ENCODE measurements at regions not wholly inside any gene's neighbourhood (a gene's known extent, or its start where the extent isn't known, plus 50 kb on each side); places are given as distances from the start of the nearest gene placed in this dataset.

GRCh38 chr7:41467596-41467995 lies 235.3 kb downstream of the INHBA start:
- Histone ChIP-seq H3K27ac (no peak overlapping the region), H3K4me1 (no peaks in the 10 kb centered on the region), H3K27me3 (no peaks in the 10 kb centered on the region), H3K4me3 (no peak overlapping the region), H3K9me3 (no peaks in the 10 kb centered on the region), H3K36me3 (no peaks in the 10 kb centered on the region)
- intact Hi-C loops (cut with DNase I; ENCODE audit: low total_unique reads) = no loop called here
- no peak for DNase-seq
- TF ChIP-seq CTCF (IDR thresholded peaks at IDR 0.05) = no peak
- TF ChIP-seq POLR2AphosphoS5 (IDR thresholded peaks at IDR 0.05) = no peak
- no peak for TF ChIP-seq EP300 (IDR thresholded peaks at IDR 0.05)
- no peak for TF ChIP-seq POLR2A (IDR thresholded peaks at IDR 0.05)
- 89 to 97% (median 95%) methylated on average over 2 of the region's 2 CpGs for WGBS, 5 donors

- Histone ChIP-seq H3K4me1 (no peaks in the 10 kb centered on the region), H3K27ac (no peak overlapping the region), H3K27me3 (no peaks in the 10 kb centered on the region), H3K36me3 (no peaks in the 10 kb centered on the region), H3K4me3 (no peak overlapping the region), H3K9me3 (no peaks in the 10 kb centered on the region)
- WGBS, 5 donors = 44 to 58% (median 54%) methylated on average over 6 of the region's 6 CpGs
- no peak for DNase-seq
- intact Hi-C loops (cut with DNase I; ENCODE audit: low total_unique reads) = no loop called here
- TF ChIP-seq POLR2A (IDR thresholded peaks at IDR 0.05) = no peak
- no peak for TF ChIP-seq EP300 (IDR thresholded peaks at IDR 0.05)
- no peak for TF ChIP-seq POLR2AphosphoS5 (IDR thresholded peaks at IDR 0.05)
- TF ChIP-seq CTCF (IDR thresholded peaks at IDR 0.05) = no peak
These were observed 236.0 kb downstream of the INHBA start for GRCh38 chr7:41466760-41467384.

GRCh38 chr7:41465571-41465970 lies 237.3 kb downstream of the INHBA start:
- H3K9me3 ChIP-seq = no peaks in the 10 kb centered on the region
- no peak for TF ChIP-seq CTCF (IDR thresholded peaks at IDR 0.05)
- no peak for TF ChIP-seq EP300 (IDR thresholded peaks at IDR 0.05)
- TF ChIP-seq POLR2AphosphoS5 (IDR thresholded peaks at IDR 0.05) = no peak
- TF ChIP-seq POLR2A (IDR thresholded peaks at IDR 0.05) = no peak
- no peak for DNase-seq
- WGBS, 5 donors = 64 to 88% (median 73%) methylated on average over 5 of the region's 5 CpGs
- H3K27me3 ChIP-seq = no peaks in the 10 kb centered on the region
- no peak overlapping the region for H3K27ac ChIP-seq
- intact Hi-C loops (cut with DNase I; ENCODE audit: low total_unique reads) = no loop called here
- no peaks in the 10 kb centered on the region for H3K4me1 ChIP-seq
- H3K36me3 ChIP-seq = no peaks in the 10 kb centered on the region
- H3K4me3 ChIP-seq = no peak overlapping the region

- intact Hi-C loops (cut with DNase I; ENCODE audit: low total_unique reads) = no loop called here
- H3K36me3 ChIP-seq = no peaks in the 10 kb centered on the region
- DNase-seq = no peak
- WGBS, 5 donors = 69 to 83% (median 73%) methylated on average over 3 of the region's 3 CpGs
- peaks cover 0 to 7% (median 0%) of the 10 kb centered on the region in 4 donors for H3K9me3 ChIP-seq
- H3K4me3 ChIP-seq = no peak overlapping the region
- TF ChIP-seq POLR2A (IDR thresholded peaks at IDR 0.05) = no peak
- TF ChIP-seq EP300 (IDR thresholded peaks at IDR 0.05) = no peak
- no peak overlapping the region for H3K27ac ChIP-seq
- no peaks in the 10 kb centered on the region for H3K27me3 ChIP-seq
- H3K4me1 ChIP-seq = no peaks in the 10 kb centered on the region
These were observed 239.0 kb downstream of the INHBA start for GRCh38 chr7:41463770-41464470.

All from stomach (tissue), 8 donors.